ENCODE measurements at regions not wholly inside any gene's neighbourhood (a gene's known extent, or its start where the extent isn't known, plus 50 kb on each side); places are given as distances from the start of the nearest gene placed in this dataset.
"Not testable (repeated sequence)": the region's sequence is repeated elsewhere in the genome, so short reads cannot be mapped to it uniquely, and the experiment has no call there.

GRCh38 chr6:144493035-144493910 lies 208.1 kb downstream of the UTRN start:
- TF ChIP-seq CDX4 (CRISPR knock-in tag; IDR thresholded peaks at IDR 0.05; ENCODE audit: borderline replicate concordance), result no peak
- no peak for TF ChIP-seq ZNF425 (CRISPR knock-in tag; conservative IDR thresholded peaks at IDR 0.05)
- TF ChIP-seq ZSCAN18 (CRISPR knock-in tag; IDR thresholded peaks at IDR 0.05), result no peak
- no peak for TF ChIP-seq ATF6 (CRISPR knock-in tag; IDR thresholded peaks at IDR 0.05)
- TF ChIP-seq MAX (CRISPR knock-in tag; IDR thresholded peaks at IDR 0.05), result no peak
- Mint-ChIP-seq H3K4me1 (no peaks in the 10 kb centered on the region), H3K27me3 (ENCODE audit: low read depth) (no peaks in the 10 kb centered on the region), H3K36me3 (peaks cover 54% of the 10 kb centered on the region), H3K4me3 (no peak overlapping the region), H3K27ac (no peak overlapping the region), H3K9me3 (peaks cover 3% of the 10 kb centered on the region)
- POLR2A ChIA-PET, result no interaction called here
- CTCF ChIA-PET, result no interaction called here
- no peak for ATAC-seq
- DNase-seq (ENCODE audit: low spot score), result no peak

- H3K9me3 Mint-ChIP-seq; CTCF ChIA-PET; H3K4me3 Mint-ChIP-seq; DNase-seq (ENCODE audit: low spot score); H3K27ac Mint-ChIP-seq; H3K4me1 Mint-ChIP-seq; POLR2A ChIA-PET; ATAC-seq; H3K27me3 Mint-ChIP-seq (ENCODE audit: low read depth): not testable (repeated sequence)
- peaks cover 61% of the 10 kb centered on the region for H3K36me3 Mint-ChIP-seq
Measured at GRCh38 chr6:144495076-144495475, 209.9 kb downstream of the UTRN start.

GRCh38 chr6:144497650-144498049 lies 212.5 kb downstream of the UTRN start:
- POLR2A ChIA-PET, result no interaction called here
- no peak overlapping the region for H3K27ac Mint-ChIP-seq
- TF ChIP-seq EMX1 (CRISPR knock-in tag; IDR thresholded peaks at IDR 0.05) (no peak), ATF3 (CRISPR knock-in tag; conservative IDR thresholded peaks at IDR 0.05) (no peak), ZBTB21 (CRISPR knock-in tag; IDR thresholded peaks at IDR 0.05; ENCODE audit: borderline replicate concordance) (no peak), ZNF671 (CRISPR knock-in tag; IDR thresholded peaks at IDR 0.05) (no peak), FOXJ3 (CRISPR knock-in tag; IDR thresholded peaks at IDR 0.05; ENCODE audit: borderline replicate concordance) (no peak), ZMAT4 (CRISPR knock-in tag; IDR thresholded peaks at IDR 0.05) (no peak), HMGXB4 (CRISPR knock-in tag; IDR thresholded peaks at IDR 0.05) (no peak), ARID4B (CRISPR knock-in tag; IDR thresholded peaks at IDR 0.05; ENCODE audit: borderline replicate concordance) (no peak), ZNF512 (CRISPR knock-in tag; IDR thresholded peaks at IDR 0.05; ENCODE audit: borderline replicate concordance) (no peak)

More at GRCh38 chr6:144497650-144498049, 212.5 kb downstream of the UTRN start:
- no peak overlapping the region for H3K4me3 Mint-ChIP-seq
- H3K27me3 Mint-ChIP-seq (ENCODE audit: low read depth), result no peaks in the 10 kb centered on the region
- H3K36me3 Mint-ChIP-seq, result peaks cover 49% of the 10 kb centered on the region
- CTCF ChIA-PET, result no interaction called here
- H3K4me1 Mint-ChIP-seq, result no peaks in the 10 kb centered on the region
- DNase-seq (ENCODE audit: low spot score) (no peak), ATAC-seq (no peak)
- peaks cover 3% of the 10 kb centered on the region for H3K9me3 Mint-ChIP-seq

All from WTC11 (cell line).